ENCODE measurements at regions not wholly inside any gene's neighbourhood (a gene's known extent, or its start where the extent isn't known, plus 50 kb on each side); places are given as distances from the start of the nearest gene placed in this dataset.

- TF ChIP-seq POLR2A (IDR thresholded peaks at IDR 0.05; ENCODE audit: low read depth, low read length) (no peak), POLR2AphosphoS5 (IDR thresholded peaks at IDR 0.05; ENCODE audit: low read depth, low read length) (no peak), TAF1 (IDR thresholded peaks at IDR 0.05; ENCODE audit: borderline replicate concordance, low read depth, low read length) (no peak)
Observed at GRCh38 chr9:103183701-103184171, 188.6 kb downstream of the CYLC2 start.
